GM21619 (cell line): ENCODE measurements at regions not wholly inside any gene's neighbourhood (a gene's known extent, or its start where the extent isn't known, plus 50 kb on each side); places are given as distances from the start of the nearest gene placed in this dataset.
A peak's percentile ranks its signal among the peaks of the same experiment; 100 is the strongest.

Experiments
- ATAC-seq: cut with Tn5 transposase; IDR thresholded peaks from one replicate; pipeline ENCODE4 v1.9.1; 2021; ENCODE audit not compliant: unreplicated experiment

DNA sequence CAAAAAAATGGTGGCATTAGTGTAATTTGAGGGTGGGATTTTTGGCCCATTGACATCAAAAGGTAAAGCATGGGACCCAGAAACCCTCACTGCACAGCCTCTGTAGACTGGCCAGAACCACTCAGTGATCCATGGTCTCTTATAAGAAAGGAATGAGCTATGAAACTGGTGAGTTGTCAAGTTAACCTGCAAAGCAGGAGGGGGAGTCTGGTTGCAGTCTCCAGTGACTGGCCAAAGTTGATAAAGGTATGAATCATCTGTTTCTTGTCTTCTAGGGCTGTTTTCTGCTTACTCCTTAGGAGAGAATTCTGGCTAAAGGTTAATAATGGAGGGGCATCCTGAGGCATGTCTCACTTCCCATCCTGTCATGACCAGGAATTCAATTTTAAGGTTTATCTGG lies 325.2 kb downstream of the TLR4 start:
- no peak for ATAC-seq

DNA sequence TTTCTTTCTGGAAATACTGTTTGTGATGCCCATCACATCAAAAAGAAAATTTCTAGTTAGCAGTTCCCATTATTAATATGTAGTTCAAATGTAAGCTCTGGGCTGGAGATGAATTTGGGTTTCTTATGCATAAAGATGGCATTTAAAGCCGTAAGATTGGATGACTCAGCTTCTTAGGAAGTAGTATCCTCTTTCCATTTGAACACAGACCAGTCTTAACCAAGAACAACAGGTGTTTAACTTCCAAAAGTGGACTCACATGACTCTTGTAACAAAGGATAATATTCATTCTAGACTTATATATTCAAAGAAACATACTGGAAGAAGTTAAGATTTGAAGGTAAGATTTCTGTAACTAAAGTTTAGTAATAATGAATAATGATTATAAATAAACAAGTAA lies 330.5 kb downstream of the TLR4 start:
- no peak for ATAC-seq

DNA sequence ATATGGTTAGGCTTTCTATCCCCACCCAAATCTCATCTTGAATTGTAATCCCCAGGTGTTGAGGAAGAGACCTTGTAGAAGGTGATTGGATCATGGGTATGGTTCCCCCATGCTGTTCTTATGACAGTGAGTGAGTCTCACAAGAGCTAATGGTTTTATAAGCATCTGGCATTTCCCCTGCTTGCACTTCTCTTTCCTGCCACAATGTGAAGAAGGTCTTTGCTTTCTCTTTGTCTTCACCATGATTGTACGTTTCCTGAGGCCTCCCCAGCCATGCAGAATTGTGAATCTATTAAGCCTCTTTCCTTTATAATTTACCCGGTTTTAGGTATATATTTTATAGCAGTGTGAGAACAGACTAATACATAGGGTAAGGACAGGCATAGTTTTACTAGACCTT lies 334.5 kb downstream of the TLR4 start:
- ATAC-seq, result no peak

DNA sequence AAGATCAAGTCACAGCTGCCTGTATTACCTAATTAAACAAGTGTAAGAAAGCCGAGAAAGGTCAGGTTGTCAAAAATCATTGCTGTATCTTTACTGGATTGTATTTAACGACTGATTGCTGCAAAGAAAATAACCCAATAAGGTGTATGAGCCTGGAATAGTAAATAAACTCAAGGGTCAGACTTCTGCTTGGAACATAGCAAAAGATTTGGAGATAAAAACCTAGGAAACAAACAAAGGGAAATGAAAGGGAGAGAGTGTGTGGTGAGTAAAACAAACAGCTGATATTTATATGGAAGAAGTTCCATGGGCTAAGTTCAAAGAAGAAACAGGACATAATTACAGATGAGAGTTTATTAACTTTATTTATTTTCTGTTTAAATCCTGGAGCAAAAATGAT lies 354.0 kb downstream of the TLR4 start:
- ATAC-seq, result no peak

DNA sequence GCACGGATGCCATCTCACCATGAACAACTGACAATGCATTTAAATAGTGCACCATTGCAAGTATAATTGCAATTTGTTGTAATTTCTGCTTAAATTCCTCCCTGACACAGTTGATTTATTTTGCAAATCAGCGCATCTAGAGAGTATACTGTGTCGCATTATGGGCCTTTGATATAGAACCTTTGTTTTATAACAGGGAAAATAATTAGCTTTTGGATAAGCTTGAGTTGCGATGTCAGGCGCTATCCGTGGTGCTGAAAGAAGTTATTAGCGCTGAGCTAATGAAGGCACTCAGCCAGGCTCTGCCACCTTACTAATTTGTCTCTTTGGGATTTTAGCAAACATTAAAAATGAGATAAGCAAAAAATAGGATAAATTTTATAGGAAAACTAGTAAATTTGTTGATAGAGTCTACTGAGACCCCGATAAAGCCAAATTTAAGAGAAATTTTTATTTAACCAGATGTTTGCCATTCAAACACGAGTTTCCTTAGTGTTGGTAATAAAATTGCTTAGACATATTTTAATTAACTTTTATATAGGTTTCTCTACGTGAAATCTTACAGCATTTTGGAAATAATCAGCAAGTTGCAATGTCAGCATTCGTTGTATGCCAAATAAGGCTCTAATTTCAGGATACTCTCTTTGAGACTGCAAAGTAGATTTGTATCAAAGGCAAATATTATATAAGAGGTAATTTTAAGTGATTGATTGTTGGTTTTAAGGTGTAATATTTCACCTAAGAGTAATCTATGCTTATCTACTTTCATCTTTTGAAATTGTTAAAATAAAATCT lies 355.5 kb downstream of the TLR4 start:
- no peak for ATAC-seq

DNA sequence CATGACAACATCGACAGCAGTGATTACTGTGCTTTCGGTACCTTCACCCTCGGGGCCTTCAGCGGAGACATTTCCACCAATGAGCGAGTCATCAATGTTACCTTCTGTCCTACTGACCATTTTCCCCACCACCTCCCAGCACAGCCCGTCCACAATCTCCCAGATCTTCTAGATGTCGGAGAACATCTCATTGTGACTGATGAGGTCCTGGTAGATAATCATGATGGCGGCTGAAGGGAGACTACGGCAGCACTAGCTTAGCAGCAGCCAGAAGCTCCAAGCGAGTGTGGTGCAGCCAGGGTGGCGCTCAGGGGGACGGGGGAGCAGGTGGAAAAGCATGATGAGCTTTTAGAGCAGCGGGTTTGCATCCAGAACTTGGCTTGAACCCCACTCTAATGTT lies 379.0 kb downstream of the TLR4 start:
- no peak for ATAC-seq

DNA sequence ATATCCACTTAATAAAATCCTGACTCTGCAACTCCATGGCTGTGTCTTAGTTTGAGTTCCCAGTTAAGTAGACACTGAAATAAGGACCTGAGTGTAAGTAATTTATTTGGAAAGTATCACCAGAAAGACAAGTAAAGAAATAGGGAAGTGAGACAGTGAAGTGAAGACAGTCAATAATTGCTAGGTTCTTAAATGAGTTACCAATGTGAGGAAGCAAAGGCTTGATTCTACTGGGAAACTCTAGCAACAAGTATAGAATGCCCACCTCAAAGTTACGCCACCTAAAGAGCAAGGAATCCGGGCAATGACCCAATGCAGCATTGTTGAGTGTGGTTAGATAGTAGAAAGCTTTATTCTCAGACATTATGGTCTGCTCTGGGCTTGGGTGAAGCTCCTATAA lies 383.9 kb downstream of the TLR4 start:
- ATAC-seq, result peak; percentile 62

DNA sequence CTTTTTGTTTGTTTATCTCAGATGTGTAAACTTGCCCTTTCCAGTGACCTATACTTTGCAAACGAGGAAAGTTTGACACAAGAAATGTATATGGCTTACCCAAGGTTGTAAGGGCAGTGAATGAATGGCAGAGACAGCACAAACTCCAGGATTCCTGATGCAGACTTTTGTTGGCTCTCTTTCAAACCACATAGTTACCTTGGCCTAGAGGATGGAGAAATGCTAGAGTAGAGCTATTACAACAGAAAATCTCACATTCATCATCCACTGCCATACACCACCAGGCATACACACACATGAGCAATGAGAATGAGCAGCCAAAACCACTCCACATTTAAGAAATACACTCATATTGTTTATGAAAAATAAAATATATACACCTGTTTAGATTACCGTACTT lies 387.0 kb downstream of the TLR4 start:
- no peak for ATAC-seq

DNA sequence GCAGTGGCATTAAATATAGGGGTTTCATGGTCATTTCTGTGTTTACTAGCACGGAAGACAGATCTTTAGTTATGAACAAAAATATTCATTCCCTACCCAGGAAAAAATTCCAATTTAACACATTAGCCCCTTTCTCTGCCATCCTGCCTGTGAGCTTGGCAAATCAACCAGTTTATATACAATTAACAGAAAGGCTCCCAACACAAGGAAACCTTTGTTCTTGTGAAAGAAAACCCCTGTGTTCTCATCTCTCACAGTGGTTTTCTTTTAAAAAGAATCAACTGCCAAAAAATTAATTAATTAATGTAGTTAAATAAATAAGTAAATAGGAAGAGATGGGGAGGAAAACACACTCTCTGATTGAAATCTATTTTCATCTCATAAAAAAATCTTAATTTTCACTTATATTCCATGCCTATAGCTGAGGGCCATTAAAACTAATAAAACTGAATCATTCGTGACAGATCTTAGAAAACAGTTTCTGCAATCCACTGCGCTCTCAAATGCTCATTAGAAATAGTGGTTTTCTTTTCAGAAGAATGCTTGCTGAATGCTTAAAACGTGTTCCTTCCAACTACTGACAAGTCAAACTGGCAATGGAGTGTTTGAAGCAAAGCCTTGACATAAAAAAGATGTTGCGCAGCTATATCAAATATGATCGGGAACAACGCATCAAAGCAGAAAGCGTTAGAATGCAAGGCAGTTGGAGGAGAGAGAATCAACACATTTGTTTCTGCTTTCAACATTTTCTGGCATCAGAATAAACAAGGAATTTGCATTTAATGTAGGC lies 387.7 kb downstream of the TLR4 start:
- ATAC-seq, result no peak

DNA sequence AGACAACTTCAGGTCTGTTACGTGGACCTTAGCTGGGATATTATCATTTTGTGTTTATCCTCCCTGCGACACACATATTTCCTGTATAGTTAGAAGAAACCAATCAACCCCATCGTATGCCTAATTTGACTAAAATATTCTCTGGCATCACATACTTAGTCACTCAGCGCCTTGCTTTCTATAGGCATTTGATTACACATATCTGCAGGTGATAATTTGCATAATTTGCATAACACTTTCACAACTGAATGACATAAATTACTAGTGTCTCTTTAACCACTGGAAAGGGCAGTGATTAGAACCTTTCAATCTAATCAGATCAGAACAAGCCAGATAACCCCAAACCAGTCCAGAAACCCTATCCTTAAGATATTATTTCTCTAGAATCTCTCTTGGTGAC lies 390.2 kb downstream of the TLR4 start:
- no peak for ATAC-seq

DNA sequence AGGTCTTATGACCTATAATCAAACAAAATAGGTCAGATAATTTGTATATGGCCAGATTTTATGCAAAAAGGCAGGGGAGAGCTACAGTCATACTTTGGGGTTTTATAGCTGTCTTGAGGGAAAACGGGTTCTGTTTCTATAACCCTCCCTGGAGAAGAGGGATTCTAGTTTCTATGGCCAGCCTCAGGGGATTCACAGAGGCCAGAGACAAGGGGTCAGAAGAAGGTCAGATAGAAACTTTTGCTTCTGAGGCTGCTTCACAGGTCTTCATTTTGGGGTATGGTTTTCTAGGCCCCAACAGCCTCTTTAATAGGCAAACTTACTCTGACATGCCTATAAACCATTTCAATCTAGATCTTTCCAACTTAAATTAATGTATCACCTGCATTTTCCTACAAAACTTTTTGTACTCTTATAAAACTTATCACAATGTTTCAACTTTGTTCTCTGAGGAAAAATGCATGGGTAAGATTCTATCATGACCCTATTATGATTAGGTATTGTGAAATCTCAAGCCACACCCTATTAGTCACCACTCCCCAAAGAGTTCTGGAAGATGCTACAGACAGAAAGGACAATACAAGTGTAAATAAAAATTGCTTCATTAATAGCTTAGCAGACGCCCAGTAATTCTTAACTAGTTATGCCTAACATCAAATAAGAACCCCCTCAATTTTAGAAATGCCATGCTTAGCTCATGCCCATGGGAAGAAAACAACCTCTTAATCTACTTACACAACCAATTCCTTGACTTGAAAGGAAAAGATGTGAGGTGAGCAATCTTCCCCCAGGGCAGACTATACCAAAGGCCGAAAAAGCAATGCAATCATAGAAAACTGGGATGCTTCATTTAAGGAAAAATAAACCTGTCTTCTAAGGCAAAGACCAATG lies 396.6 kb downstream of the TLR4 start:
- no peak for ATAC-seq

DNA sequence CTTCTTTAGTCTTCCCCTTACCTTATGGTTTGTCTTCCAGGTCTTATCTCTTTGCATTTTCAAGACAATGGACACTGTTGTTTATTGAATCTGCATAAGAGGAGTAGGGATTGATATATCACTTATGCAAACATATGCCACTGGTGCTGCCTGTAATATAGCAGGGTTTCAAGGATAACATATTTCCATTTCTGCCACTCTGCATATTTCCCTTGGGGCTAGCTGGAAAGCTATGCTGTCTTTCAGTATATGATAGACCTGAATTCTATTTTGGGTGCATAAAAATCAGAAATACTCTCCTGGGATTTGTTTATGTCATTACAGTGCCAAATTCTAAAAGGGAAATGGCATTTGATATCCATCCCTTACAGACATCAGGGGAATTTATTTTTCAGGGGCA lies 400.2 kb downstream of the TLR4 start:
- no peak for ATAC-seq

DNA sequence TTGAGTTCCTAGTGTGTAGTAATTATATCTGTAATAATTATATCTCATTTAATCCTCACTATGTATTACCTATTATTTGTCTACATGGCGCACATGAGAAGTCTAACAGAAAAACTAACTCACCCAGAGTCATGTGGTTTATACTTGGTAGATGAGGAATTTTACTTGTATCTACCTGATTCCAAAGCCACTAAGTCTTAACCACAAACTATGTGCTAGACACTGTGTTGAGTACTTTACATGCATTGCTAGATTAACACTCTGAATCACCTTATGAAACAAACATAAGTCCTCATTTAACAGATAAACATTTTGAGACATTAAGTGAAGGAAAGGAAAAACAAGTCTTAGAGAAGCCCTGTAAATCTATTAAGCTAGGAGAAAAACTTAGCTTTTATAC lies 404.8 kb downstream of the TLR4 start:
- ATAC-seq, result no peak

DNA sequence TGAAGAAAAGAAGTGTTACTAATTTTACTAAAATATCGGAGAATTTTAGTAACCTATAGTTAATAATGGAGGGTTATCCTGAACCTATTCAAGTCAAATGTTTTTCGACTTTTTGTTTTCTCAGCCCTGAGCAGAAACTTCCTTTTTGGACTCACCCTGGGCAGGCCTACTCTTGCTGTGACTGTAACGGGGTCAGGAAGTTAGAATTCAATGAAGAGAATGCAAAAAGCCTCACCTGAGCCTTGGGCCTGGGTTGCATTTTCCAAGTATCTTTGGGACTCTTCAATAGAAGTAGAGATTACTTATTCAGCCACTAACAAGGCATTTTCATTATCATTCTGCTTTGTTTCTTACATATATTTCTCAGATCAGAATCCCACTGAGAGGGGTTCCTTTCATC lies 405.3 kb downstream of the TLR4 start:
- no peak for ATAC-seq

DNA sequence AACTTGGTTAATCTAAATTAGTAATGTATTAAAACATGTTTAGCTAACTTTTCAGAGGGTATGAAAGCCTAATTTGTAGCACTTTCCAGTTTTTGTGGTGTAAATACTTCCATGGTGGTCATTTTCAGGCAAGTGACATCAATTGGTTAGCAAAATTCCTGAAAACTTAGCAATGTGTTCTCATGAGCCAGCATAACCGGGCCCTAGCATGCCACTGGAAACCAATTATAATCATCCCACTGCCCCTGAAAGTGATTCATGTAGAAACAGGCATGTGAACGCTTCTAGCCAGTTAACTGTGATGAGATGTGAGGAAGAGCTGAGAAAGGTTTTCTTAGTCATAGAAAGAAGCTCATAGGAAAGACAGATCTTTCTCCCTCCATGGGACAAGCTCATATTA lies 417.2 kb downstream of the TLR4 start:
- no peak for ATAC-seq

DNA sequence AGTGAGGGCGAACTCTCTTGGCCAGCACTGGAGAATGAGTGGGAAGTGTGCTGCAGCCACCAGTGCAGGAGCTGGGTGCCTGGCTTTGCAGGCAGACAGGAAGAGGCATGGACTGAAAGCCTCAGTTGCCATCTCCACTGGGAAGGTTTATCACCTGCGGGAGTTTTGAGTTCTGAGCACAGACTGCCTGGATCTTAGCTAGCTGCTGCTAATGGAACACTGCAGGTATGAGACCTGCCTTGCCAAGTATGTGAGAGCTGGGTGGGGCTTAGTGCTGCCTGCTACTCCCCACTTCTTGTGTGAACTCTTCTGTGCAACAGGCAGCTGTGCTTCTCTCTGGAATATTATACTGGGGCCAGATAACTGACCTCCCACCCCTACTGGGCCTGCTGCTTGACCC lies 424.1 kb downstream of the TLR4 start:
- no peak for ATAC-seq

DNA sequence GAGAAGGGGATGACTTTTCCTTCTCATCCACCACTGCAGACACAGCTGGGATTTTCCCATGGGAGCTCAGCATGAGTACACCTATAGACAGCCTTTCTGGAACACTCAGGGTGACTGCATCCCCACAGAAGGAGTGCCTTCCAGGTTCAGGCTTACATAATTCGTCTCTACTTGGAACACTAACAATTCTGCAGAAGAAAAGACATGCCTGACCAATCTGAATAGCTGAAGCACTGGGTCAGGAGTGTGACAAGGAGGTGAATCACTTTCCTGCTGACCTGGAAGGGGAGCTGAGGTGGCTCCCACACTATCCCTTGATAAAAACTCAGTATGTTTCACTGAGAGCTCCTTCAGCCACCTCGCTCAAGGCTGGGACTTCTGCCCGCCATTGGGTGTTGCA lies 425.3 kb downstream of the TLR4 start:
- no peak for ATAC-seq

DNA sequence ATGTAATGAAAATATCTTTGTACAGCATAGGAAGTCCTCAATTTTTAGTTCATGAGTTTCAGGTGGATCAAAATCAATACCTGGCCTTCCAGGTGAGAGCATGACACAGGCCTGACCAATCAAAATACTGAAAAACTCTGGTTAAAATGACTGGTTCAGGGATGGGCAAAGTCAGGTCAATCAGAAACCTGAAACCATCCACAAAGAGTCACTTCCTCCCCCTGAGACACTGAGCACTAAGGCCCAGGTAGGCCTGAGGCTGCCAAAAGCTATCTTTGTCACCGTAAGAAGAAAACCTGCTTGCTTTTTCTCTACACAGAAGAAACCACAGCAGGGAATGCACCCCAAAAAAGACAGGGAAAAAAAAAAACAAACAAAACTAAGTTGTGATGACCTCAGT lies 444.8 kb downstream of the TLR4 start:
- ATAC-seq, result no peak

DNA sequence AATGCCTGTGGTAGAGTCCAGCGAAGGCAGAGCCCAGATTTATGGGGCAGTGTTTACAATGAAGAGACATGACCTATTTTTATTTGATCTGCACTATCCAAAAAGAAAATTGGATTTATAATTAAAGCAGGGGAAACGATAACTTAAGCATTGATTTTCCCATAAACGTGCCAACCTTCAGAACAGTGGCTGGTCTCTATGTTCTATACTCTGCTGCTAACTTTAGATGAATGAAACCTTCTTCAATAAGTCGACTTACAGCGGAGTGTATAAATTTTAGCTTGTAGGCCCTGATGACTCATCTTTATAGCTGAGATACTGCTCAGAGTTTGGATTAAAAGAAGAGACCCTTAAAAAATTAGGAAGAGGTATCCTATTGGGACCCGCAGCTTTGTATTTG lies 452.6 kb downstream of the TLR4 start:
- no peak for ATAC-seq

DNA sequence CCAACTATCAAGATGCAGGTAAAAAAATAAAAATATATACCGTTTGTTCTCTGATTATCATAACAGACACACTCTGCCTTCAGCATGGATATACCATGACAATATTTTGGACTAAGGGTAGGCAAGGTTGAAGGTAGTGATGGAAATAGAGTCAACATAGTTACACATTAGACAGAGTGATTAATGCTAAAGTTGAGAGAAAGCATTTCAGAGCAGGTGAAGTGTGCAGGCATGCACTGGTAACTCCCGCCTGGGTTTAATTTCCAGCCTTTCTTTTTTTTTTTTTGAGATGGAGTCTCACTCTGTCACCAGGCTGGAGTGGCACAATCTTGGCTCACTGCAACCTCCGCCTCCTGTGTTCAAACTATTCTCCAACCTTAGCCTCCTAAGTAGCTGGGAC lies 458.5 kb downstream of the TLR4 start:
- ATAC-seq, result no peak

DNA sequence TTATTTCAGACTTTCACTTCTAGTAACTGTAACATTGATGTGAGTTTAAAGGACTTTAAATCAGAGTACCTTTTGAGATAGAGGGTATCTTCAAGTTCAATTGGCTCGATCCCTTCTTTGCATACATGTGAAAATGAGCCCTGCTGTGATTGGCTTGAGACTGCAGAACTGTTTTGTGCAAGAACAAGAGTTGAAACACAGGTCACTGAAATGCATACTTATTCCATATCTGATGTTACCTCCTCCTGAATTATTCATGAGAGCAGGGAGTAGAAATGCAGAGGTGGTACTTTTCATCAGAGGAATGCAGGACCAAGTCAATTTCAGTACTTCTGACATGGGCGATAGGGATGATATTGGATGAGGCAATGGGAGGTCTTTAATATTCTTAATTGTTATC lies 459.5 kb downstream of the TLR4 start:
- no peak for ATAC-seq

DNA sequence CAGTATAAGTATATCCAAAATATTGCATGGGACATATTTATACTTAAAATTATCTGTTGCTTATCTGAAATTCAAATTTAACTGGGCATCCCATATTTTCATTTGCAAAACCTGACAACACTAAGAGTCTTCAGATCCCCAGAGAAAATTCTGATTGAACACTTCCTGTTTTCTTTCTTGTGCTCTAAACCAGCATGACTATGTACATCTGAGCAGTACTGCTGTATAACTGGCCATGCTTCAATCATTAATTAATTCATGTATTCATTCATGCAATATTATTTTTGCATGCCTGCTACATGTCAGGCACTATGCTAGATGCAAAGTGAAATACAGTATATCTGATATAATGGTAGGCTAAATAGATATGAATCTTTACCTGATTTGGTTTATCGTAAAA lies 461.2 kb downstream of the TLR4 start:
- no peak for ATAC-seq
